ENCODE measurements at regions not wholly inside any gene's neighbourhood (a gene's known extent, or its start where the extent isn't known, plus 50 kb on each side); places are given as distances from the start of the nearest gene placed in this dataset.

DNA sequence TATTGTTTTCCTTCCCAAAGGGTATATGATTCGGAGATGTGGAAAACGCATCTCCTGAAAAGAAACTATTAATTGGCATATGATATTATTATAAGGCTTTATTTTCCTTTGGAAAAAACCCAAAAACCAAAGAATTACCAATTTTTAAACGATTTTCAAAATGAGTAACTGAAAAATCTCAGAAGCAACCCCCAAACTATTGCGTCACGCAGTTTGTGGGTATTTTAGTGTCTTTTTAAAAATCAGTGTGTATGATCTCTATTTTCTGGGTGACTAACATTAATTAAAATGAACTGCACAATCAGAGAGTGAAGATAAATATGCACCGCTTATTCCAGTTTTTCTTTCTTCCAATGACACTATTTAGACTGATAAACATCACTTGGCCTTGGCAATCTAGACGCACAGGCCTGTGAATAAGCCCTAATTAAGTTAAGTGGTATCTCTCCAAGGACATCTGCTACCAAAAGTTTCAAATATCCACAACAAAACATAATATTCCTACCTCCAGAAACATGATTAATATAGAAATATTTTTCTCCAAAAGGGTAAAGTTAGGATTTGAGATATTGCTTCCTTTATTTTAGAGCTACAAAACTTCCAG lies 511.5 kb upstream of the FAM241A start:
- Histone ChIP-seq H3K27ac (ENCODE audit: insufficient read depth, low read length) (no peak overlapping the region), H3K4ac (ENCODE audit: low read depth, low read length) (no peak overlapping the region), H3K36me3 (ENCODE audit: control insufficient read depth, insufficient read depth, low read length) (no peaks in the 10 kb centered on the region), H3K23ac (ENCODE audit: low read depth, low read length) (no peak overlapping the region), H2BK5ac (ENCODE audit: low read depth, low read length, poor library complexity, severe bottlenecking) (no peak overlapping the region), H3K27me3 (ENCODE audit: control insufficient read depth, insufficient read depth, low read length) (no peaks in the 10 kb centered on the region), H2AFZ (replicated peaks; ENCODE audit: low read length, poor library complexity) (no peak overlapping the region), H3K79me1 (ENCODE audit: low read depth in 1 of 2, low read length in 2 of 2) (no peaks in the 10 kb centered on the region), H3K9ac (ENCODE audit: low read depth, low read length) (no peak overlapping the region), H4K5ac (ENCODE audit: low read depth, low read length) (no peak overlapping the region), H3K4me2 (ENCODE audit: low read depth, low read length) (no peak overlapping the region), H2AK9ac (replicated peaks; ENCODE audit: low read depth, low read length, poor library complexity) (no peak overlapping the region), H2BK120ac (ENCODE audit: low read depth, low read length) (no peak overlapping the region), H2BK15ac (ENCODE audit: low read depth, low read length) (no peak overlapping the region), H2AK5ac (ENCODE audit: low read depth, low read length) (no peak overlapping the region), H3K56ac (ENCODE audit: extremely low read depth, insufficient read depth, low read length) (no peak overlapping the region), H4K8ac (ENCODE audit: low read depth in 2 of 2, low read length in 2 of 2) (no peak overlapping the region), H3K4me3 (ENCODE audit: insufficient read depth, low read depth, low read length) (no peak overlapping the region), H3K9me1 (ENCODE audit: insufficient read depth, low read length) (no peaks in the 10 kb centered on the region), H2BK20ac (ENCODE audit: low read depth, low read length) (no peak overlapping the region), H3K9me3 (ENCODE audit: control insufficient read depth, insufficient read depth, low read length) (no peaks in the 10 kb centered on the region), H3K18ac (ENCODE audit: low read depth, low read length) (no peak overlapping the region), H4K20me1 (ENCODE audit: insufficient read depth, low read length) (no peaks in the 10 kb centered on the region), H4K91ac (ENCODE audit: insufficient read depth, low read depth, low read length) (no peak overlapping the region), H3K4me1 (ENCODE audit: control insufficient read depth, insufficient read depth, low read length) (no peaks in the 10 kb centered on the region), H3K14ac (replicated peaks; ENCODE audit: low read depth, low read length) (no peak overlapping the region)
- TF ChIP-seq SMC3 (IDR thresholded peaks at IDR 0.05; ENCODE audit: low read depth, low read length) (no peak), CHD1 (IDR thresholded peaks at IDR 0.05; ENCODE audit: low read depth, low read length) (no peak), RCOR1 (IDR thresholded peaks at IDR 0.05; ENCODE audit: insufficient replicate concordance, low read length) (no peak), CEBPB (IDR thresholded peaks at IDR 0.05; ENCODE audit: low read depth, low read length) (peak; percentile 68), BHLHE40 (IDR thresholded peaks at IDR 0.05; ENCODE audit: low read depth, low read length) (no peak)
- CTCF ChIA-PET: interaction anchor here (1.7 kb wide), 1 partner anchor 498 kb away, joined by 3 read pairs; no protein-coding TSS in a partner anchor
- WGBS, 2 experiments (ENCODE audit: extremely low coverage in 2 of 2, insufficient read length in 1 of 2): no CpG with 5 or more reads among the region's 7 CpGs
- POLR2A ChIA-PET (ENCODE audit: unreplicated experiment): no interaction called here
- DNase-seq: no peak
- in situ Hi-C loops (cut with MboI; ENCODE audit: low sequenced_read_pairs) (loop anchor here (5.0 to 25.0 kb wide), 3 partner anchors 496 to 1001 kb away; no protein-coding TSS in a partner anchor), intact Hi-C loops (cut with micrococcal nuclease) (loop anchor here (5.0 to 10.0 kb wide), 3 partner anchors 351 to 769 kb away; no protein-coding TSS in a partner anchor), dilution Hi-C loops (cut with HindIII; ENCODE audit: low sequenced_read_pairs, unreplicated experiment) (no loop called here)
- ATAC-seq (ENCODE audit: low read depth): no peak
- BruUV-seq (replicated peaks): no TSS peak

Measured in IMR-90 (cell line).